GM12878 (cell line): ENCODE measurements at regions not wholly inside any gene's neighbourhood (a gene's known extent, or its start where the extent isn't known, plus 50 kb on each side); places are given as distances from the start of the nearest gene placed in this dataset.

Experiments
- ATAC-seq: fragments of 200-7000 bp; cut with Tn5 transposase; 3 replicates; pipeline ENCODE4 v1.9.1; 2020; ENCODE audit warnings: mild to moderate bottlenecking, moderate library complexity
- BruUV-seq: library from RNA; stranded (reverse); fragments of 400-500 nt; replicated peaks from 2 replicates; lab custom pipeline; 2021; lab: Mats Ljungman, UMichigan
- CTCF ChIA-PET: fragments of 300-600 bp; sonication (Branson Sonifier 250); formaldehyde crosslinking; extraction: SDS; loops from one replicate; lab custom pipeline; 2021; ENCODE audit warnings: inconsistent platforms; lab: Yijun Ruan, JAX
- POLR2A ChIA-PET: fragments of 350-600 bp; formaldehyde crosslinking; extraction: SDS; loops from one replicate; lab custom pipeline; 2021; ENCODE audit warnings: inconsistent platforms; lab: Charles Lee
- RAD21 ChIA-PET: fragments of 300-600 bp; sonication (Branson Sonifier 250); formaldehyde crosslinking; loops from one replicate; lab custom pipeline; 2023; ENCODE audit warnings: antibody characterized with exemption; ENCODE audit not compliant: unreplicated experiment; lab: Charles Lee
- SMC1A ChIA-PET: fragments of 300-600 bp; sonication (Branson Sonifier 250); formaldehyde crosslinking; loops from one replicate; lab custom pipeline; 2023; ENCODE audit not compliant: unreplicated experiment, uncharacterized antibody; lab: Charles Lee
- DNase-seq: peaks from one replicate; pipeline ENCODE4 v3.0.0-alpha.2; 2011; ENCODE audit warnings: low read depth, low spot score
- FAIRE-seq: peaks from 3 replicates; lab custom pipeline; 2011; peaks lifted over from hg19 to GRCh38; lab: Jason Lieb, UNC
- H2AFZ ChIP-seq: 2 replicates; pipeline ENCODE4 v1.6.0; 2011; ENCODE audit warnings: low read depth, low read length, control low read depth; ENCODE audit not compliant: control insufficient read depth
- H3K27ac ChIP-seq: 2 replicates; pipeline ENCODE4 v1.5.1; 2011; ENCODE audit warnings: control low read depth; ENCODE audit not compliant: control insufficient read depth, insufficient read depth
- H3K27me3 ChIP-seq, 2 experiments: replicated peaks in 1 of 2; 2 replicates each; pipeline versions ENCODE4 v1.6.0 to v1.6.1; 2011; ENCODE audit warnings: low read length in 1 of 2; ENCODE audit not compliant: control insufficient read depth in 2 of 2, insufficient read depth in 2 of 2
- H3K36me3 ChIP-seq, 2 experiments: 2 replicates each; pipeline ENCODE4 v1.5.1; 2011; ENCODE audit warnings: low read length in 1 of 2; ENCODE audit not compliant: control insufficient read depth in 2 of 2, insufficient read depth in 2 of 2
- H3K4me1 ChIP-seq: 2 replicates; pipeline ENCODE4 v1.6.1; 2011; ENCODE audit warnings: mild to moderate bottlenecking, low read length, moderate library complexity, mixed read lengths; ENCODE audit not compliant: control insufficient read depth, insufficient read depth
- H3K4me2 ChIP-seq: 2 replicates; pipeline ENCODE4 v1.6.0; 2011; ENCODE audit warnings: control low read depth; ENCODE audit not compliant: control insufficient read depth, insufficient read depth
- H3K4me3 ChIP-seq: fragments of 200-600 bp; sonication (generic); 2 replicates; pipeline ENCODE4 v1.5.1; 2016
- H3K79me2 ChIP-seq: 2 replicates; pipeline ENCODE4 v1.6.0; 2011; ENCODE audit warnings: low read length; ENCODE audit not compliant: control insufficient read depth, insufficient read depth
- H3K9ac ChIP-seq: 2 replicates; pipeline ENCODE4 v1.8.0; 2011; ENCODE audit warnings: low read length, control low read depth, mixed read lengths; ENCODE audit not compliant: control insufficient read depth, insufficient read depth
- H3K9me3 ChIP-seq: replicated peaks from 3 replicates; pipeline ENCODE4 v1.5.1; 2011; ENCODE audit warnings: mild to moderate bottlenecking, low read length; ENCODE audit not compliant: control insufficient read depth, insufficient read depth
- H4K20me1 ChIP-seq: 2 replicates; pipeline ENCODE4 v1.6.0; 2011; ENCODE audit not compliant: control insufficient read depth, insufficient read depth
- ATF2 ChIP-seq: IDR thresholded peaks from 2 replicates; pipeline ENCODE4 v1.6.1; 2012; ENCODE audit warnings: low read length, inconsistent platforms
- CBX5 ChIP-seq: sonication (generic); IDR thresholded peaks from 2 replicates; pipeline ENCODE4 v1.6.1; 2016; ENCODE audit warnings: low read depth, moderate library complexity, mild to moderate bottlenecking, inconsistent platforms
- HCFC1 ChIP-seq: fragments of 150-350 bp; IDR thresholded peaks from 2 replicates; pipeline ENCODE4 v1.6.1; 2014; ENCODE audit warnings: low read length
- IKZF1 ChIP-seq: fragments of 450-650 bp; conservative IDR thresholded peaks from 2 replicates; pipeline ENCODE4 v1.6.1; 2017; ENCODE audit warnings: antibody characterized with exemption, mild to moderate bottlenecking
- MXI1 ChIP-seq: fragments of 150-350 bp; IDR thresholded peaks from 2 replicates; pipeline ENCODE4 v1.6.1; 2011; ENCODE audit warnings: low read depth, mild to moderate bottlenecking, inconsistent platforms, low read length, improper control_type of control experiment
- NBN ChIP-seq: fragments of 450-650 bp; IDR thresholded peaks from 2 replicates; pipeline ENCODE4 v1.6.1; 2016
- NFXL1 ChIP-seq: fragments of 450-650 bp; IDR thresholded peaks from 2 replicates; pipeline ENCODE4 v1.6.1; 2017; ENCODE audit warnings: antibody characterized with exemption, mild to moderate bottlenecking, borderline replicate concordance
- NFYB ChIP-seq: IDR thresholded peaks from 2 replicates; pipeline ENCODE4 v1.6.1; 2011; ENCODE audit warnings: low read depth, mild to moderate bottlenecking, low read length, improper control_type of control experiment, moderate library complexity; ENCODE audit not compliant: insufficient read depth
- NR2F1 ChIP-seq: fragments of 450-650 bp; conservative IDR thresholded peaks from 2 replicates; pipeline ENCODE4 v1.6.1; 2017; ENCODE audit warnings: mild to moderate bottlenecking
- PAX5 ChIP-seq: IDR thresholded peaks from 2 replicates; pipeline ENCODE4 v1.6.1; 2011; ENCODE audit warnings: low read depth, low read length, borderline replicate concordance
- POLR2AphosphoS5 ChIP-seq: IDR thresholded peaks from 2 replicates; pipeline ENCODE4 v1.6.1; 2011; ENCODE audit warnings: mild to moderate bottlenecking, low read length, inconsistent platforms
- RCOR1 ChIP-seq: conservative IDR thresholded peaks from 2 replicates; pipeline ENCODE4 v1.6.1; 2012; ENCODE audit warnings: low read depth, low read length, improper control_type of control experiment
- SMAD1 ChIP-seq: fragments of 450-650 bp; IDR thresholded peaks from 2 replicates; pipeline ENCODE4 v1.6.1; 2018; ENCODE audit warnings: mild to moderate bottlenecking, low read depth; ENCODE audit not compliant: partially characterized antibody
- SMC3 ChIP-seq: IDR thresholded peaks from 2 replicates; pipeline ENCODE4 v1.6.1; 2011; ENCODE audit warnings: low read length, improper control_type of control experiment, borderline replicate concordance
- SUZ12 ChIP-seq: fragments of 200-600 bp; sonication (generic); IDR thresholded peaks from one replicate; pipeline ENCODE4 v1.6.1; 2018; ENCODE audit warnings: antibody characterized with exemption, mild to moderate bottlenecking; ENCODE audit not compliant: unreplicated experiment
- TBL1XR1 ChIP-seq: IDR thresholded peaks from 2 replicates; pipeline ENCODE4 v1.6.1; 2012; ENCODE audit warnings: low read depth, low read length, improper control_type of control experiment
- TCF12 ChIP-seq: IDR thresholded peaks from 2 replicates; pipeline ENCODE4 v1.6.1; 2011; ENCODE audit warnings: low read depth, mild to moderate bottlenecking, low read length
- TCF7 ChIP-seq: IDR thresholded peaks from 2 replicates; pipeline ENCODE4 v1.6.1; 2014; ENCODE audit warnings: antibody characterized with exemption, borderline replicate concordance
- ZNF24 ChIP-seq: fragments of 450-650 bp; IDR thresholded peaks from 2 replicates; pipeline ENCODE4 v1.6.1; 2017; ENCODE audit warnings: antibody characterized with exemption, mild to moderate bottlenecking
- WGBS: methylation state at CpG from one replicate; pipeline ENCODE4 v1.1.6; 2016; ENCODE audit warnings: low lambda C conversion rate; ENCODE audit not compliant: insufficient replicate concordance, insufficient coverage; ENCODE audit errors: missing lambda C conversion rate; 5-methylcytosine and 5-hydroxymethylcytosine counted together
- in situ Hi-C: fragments of 300-500 bp; cut with MboI; formaldehyde crosslinking; loops from 9 replicates; pipeline ENCODE4 v1.14.3; 2018; ENCODE audit warnings: mixed read lengths
- intact Hi-C: fragments of 100-400 bp; cut with micrococcal nuclease; formaldehyde crosslinking; loops from one replicate; pipeline ENCODE4 v1.14.2; 2022; ENCODE audit not compliant: unreplicated experiment
- TF ChIP-seq, protein P1 (sequence below): fragments of 450-650 bp; formaldehyde crosslinking; IDR thresholded peaks from 2 replicates; pipeline ENCODE4 v1.5.0; 2022; ENCODE audit warnings: mild to moderate bottlenecking, missing genetic modification characterization

DNA sequence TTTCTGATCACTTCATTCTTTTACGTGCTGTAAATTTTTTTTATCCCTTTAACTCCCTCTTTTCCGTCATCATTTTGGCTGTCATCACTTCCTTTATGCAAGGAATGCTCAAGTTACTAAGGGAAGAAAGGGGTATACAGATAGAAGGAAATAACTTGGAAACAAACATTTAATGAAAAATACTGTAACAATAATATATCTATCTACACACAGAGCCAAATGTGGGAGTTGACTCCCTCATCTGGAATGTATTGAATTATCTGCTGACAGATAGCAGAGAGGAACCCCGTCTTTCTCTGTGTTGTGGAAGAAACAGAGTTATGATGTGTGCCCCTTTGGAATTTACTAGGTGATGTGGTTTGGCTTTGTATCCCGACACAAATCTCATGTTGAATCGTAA is 182.5 kb upstream of the NXPH2 start:
- in situ Hi-C loops (no loop called here), intact Hi-C loops (no loop called here)
- H3K36me3 ChIP-seq, result no peaks in the 10 kb centered on the region
- H3K4me1 ChIP-seq, result no peaks in the 10 kb centered on the region
- H3K9ac ChIP-seq, result no peak overlapping the region
- ATAC-seq (no peak), DNase-seq (no peak), FAIRE-seq (no peak)
- POLR2A ChIA-PET, result no interaction called here
- no peak overlapping the region for H3K4me2 ChIP-seq
- WGBS, result 24% methylated on average over 5 of the region's 5 CpGs
- H4K20me1 ChIP-seq, result no peaks in the 10 kb centered on the region
- TF ChIP-seq MXI1, result no peak
- no peak for TF ChIP-seq NFYB
- TF ChIP-seq TCF7, result no peak
- no peak for TF ChIP-seq POLR2AphosphoS5
- no peak for TF ChIP-seq NR2F1
- no peak for TF ChIP-seq SMC3
- no peak for TF ChIP-seq HCFC1
- TF ChIP-seq SUZ12, result no peak
- no peak for TF ChIP-seq SMAD1
- TF ChIP-seq PAX5, result no peak
- no peak for TF ChIP-seq RCOR1
- no peak for TF ChIP-seq NFXL1
- TF ChIP-seq ATF2, result no peak
- TF ChIP-seq TCF12, result no peak
- TF ChIP-seq TBL1XR1, result no peak
- no peak for TF ChIP-seq IKZF1
- TF ChIP-seq, protein P1, sequence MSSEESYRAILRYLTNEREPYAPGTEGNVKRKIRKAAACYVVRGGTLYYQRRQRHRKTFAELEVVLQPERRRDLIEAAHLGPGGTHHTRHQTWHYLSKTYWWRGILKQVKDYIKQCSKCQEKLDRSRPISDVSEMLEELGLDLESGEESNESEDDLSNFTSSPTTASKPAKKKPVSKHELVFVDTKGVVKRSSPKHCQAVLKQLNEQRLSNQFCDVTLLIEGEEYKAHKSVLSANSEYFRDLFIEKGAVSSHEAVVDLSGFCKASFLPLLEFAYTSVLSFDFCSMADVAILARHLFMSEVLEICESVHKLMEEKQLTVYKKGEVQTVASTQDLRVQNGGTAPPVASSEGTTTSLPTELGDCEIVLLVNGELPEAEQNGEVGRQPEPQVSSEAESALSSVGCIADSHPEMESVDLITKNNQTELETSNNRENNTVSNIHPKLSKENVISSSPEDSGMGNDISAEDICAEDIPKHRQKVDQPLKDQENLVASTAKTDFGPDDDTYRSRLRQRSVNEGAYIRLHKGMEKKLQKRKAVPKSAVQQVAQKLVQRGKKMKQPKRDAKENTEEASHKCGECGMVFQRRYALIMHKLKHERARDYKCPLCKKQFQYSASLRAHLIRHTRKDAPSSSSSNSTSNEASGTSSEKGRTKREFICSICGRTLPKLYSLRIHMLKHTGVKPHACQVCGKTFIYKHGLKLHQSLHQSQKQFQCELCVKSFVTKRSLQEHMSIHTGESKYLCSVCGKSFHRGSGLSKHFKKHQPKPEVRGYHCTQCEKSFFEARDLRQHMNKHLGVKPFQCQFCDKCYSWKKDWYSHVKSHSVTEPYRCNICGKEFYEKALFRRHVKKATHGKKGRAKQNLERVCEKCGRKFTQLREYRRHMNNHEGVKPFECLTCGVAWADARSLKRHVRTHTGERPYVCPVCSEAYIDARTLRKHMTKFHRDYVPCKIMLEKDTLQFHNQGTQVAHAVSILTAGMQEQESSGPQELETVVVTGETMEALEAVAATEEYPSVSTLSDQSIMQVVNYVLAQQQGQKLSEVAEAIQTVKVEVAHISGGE (CRISPR knock-in tag), result no peak
- no peak for TF ChIP-seq CBX5
- TF ChIP-seq ZNF24, result no peak
- TF ChIP-seq NBN, result no peak
- no peak overlapping the region for H2AFZ ChIP-seq
- H3K4me3 ChIP-seq, result no peak overlapping the region
- no peaks in the 10 kb centered on the region for H3K9me3 ChIP-seq
- BruUV-seq, result no TSS peak
- RAD21 ChIA-PET, result no interaction called here
- H3K79me2 ChIP-seq, result no peaks in the 10 kb centered on the region
- CTCF ChIA-PET, result no interaction called here
- no peak overlapping the region for H3K27ac ChIP-seq
- no peaks in the 10 kb centered on the region for H3K27me3 ChIP-seq
- SMC1A ChIA-PET, result no interaction called here
